ENCODE measurements at regions not wholly inside any gene's neighbourhood (a gene's known extent, or its start where the extent isn't known, plus 50 kb on each side); places are given as distances from the start of the nearest gene placed in this dataset.

DNA sequence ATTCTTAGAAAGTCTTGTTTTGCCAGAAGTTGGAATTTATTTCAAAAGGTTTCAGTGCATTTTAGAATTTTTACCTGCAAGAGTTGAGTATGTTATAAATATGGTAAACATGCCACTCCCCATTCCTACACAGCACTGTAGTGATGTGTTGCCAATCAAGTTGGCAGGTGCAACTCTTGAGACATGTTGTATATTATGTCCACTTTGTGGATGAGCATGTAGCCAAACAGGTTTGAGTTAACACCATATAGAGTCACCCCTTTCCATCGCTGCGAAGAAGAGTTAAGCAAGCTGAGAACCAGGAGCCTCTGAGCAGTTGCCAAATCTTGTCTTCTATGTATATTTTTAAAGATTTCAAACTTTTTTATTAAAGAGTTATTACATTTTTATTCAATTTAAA is 359.8 kb downstream of the LMO7 start:
- H3K9me3 ChIP-seq (ENCODE audit: control insufficient read depth, insufficient read depth, low read depth, low read length): no peaks in the 10 kb centered on the region
- ChIA-PET CTCF (no interaction called here), POLR2A (no interaction called here)
- no peaks in the 10 kb centered on the region for H3K36me3 ChIP-seq (ENCODE audit: control insufficient read depth, insufficient read depth, low read length)
- in situ Hi-C loops (cut with HindIII; ENCODE audit: low pct_unique_long_range_greater_than_20kb, low sequenced_read_pairs) (no loop called here), intact Hi-C loops (cut with micrococcal nuclease; ENCODE audit: unreplicated experiment) (no loop called here)
- ATAC-seq (no peak), DNase-seq (ENCODE audit: low read depth, low spot score) (no peak)
- no peaks in the 10 kb centered on the region for H3K4me1 ChIP-seq (ENCODE audit: control insufficient read depth, insufficient read depth, low read length)
- no peaks in the 10 kb centered on the region for H3K27me3 ChIP-seq (ENCODE audit: control insufficient read depth, insufficient read depth, low read length)
- no peak overlapping the region for H3K4me3 ChIP-seq (ENCODE audit: low read depth in 2 of 2, low read length in 2 of 2)
- H3K27ac ChIP-seq (ENCODE audit: low read length): no peak overlapping the region
- BruUV-seq (replicated peaks): no TSS peak
- no peak for TF ChIP-seq TCF7L2 (IDR thresholded peaks at IDR 0.05; ENCODE audit: low read depth, low read length)

DNA sequence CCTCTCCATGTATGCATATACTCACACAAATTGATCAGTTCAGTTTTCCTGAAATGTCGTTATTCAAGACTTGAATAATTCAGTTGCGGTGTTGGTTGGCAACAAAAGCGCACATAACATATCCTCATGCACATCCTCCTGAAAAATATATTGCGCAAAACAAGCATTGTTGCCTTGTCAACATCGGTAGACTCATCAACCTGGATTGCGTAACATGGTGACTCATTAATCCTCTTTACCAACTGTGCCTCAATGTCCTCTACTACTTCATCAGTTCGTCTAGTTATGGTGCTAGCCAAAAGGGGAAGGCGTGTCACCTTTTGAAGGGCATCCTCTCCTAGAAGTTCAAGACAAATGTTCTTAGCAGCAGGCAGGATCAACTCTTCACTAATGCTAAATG is 357.7 kb downstream of the LMO7 start:
- no peak for DNase-seq (ENCODE audit: low read depth, low spot score)
- no peak for TF ChIP-seq SIN3A (IDR thresholded peaks at IDR 0.05; ENCODE audit: borderline replicate concordance, insufficient read depth, low read depth, low read length)
- TF ChIP-seq TCF7L2 (IDR thresholded peaks at IDR 0.05; ENCODE audit: low read depth, low read length): no peak
- TF ChIP-seq, protein P1, sequence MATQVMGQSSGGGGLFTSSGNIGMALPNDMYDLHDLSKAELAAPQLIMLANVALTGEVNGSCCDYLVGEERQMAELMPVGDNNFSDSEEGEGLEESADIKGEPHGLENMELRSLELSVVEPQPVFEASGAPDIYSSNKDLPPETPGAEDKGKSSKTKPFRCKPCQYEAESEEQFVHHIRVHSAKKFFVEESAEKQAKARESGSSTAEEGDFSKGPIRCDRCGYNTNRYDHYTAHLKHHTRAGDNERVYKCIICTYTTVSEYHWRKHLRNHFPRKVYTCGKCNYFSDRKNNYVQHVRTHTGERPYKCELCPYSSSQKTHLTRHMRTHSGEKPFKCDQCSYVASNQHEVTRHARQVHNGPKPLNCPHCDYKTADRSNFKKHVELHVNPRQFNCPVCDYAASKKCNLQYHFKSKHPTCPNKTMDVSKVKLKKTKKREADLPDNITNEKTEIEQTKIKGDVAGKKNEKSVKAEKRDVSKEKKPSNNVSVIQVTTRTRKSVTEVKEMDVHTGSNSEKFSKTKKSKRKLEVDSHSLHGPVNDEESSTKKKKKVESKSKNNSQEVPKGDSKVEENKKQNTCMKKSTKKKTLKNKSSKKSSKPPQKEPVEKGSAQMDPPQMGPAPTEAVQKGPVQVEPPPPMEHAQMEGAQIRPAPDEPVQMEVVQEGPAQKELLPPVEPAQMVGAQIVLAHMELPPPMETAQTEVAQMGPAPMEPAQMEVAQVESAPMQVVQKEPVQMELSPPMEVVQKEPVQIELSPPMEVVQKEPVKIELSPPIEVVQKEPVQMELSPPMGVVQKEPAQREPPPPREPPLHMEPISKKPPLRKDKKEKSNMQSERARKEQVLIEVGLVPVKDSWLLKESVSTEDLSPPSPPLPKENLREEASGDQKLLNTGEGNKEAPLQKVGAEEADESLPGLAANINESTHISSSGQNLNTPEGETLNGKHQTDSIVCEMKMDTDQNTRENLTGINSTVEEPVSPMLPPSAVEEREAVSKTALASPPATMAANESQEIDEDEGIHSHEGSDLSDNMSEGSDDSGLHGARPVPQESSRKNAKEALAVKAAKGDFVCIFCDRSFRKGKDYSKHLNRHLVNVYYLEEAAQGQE (IDR thresholded peaks at IDR 0.05; ENCODE audit: insufficient read depth in 1 of 2, low read depth in 2 of 2, low read length in 1 of 2): no peak
- TF ChIP-seq POLR2AphosphoS5 (IDR thresholded peaks at IDR 0.05; ENCODE audit: low read depth, low read length): no peak
- TF ChIP-seq, protein P2, sequence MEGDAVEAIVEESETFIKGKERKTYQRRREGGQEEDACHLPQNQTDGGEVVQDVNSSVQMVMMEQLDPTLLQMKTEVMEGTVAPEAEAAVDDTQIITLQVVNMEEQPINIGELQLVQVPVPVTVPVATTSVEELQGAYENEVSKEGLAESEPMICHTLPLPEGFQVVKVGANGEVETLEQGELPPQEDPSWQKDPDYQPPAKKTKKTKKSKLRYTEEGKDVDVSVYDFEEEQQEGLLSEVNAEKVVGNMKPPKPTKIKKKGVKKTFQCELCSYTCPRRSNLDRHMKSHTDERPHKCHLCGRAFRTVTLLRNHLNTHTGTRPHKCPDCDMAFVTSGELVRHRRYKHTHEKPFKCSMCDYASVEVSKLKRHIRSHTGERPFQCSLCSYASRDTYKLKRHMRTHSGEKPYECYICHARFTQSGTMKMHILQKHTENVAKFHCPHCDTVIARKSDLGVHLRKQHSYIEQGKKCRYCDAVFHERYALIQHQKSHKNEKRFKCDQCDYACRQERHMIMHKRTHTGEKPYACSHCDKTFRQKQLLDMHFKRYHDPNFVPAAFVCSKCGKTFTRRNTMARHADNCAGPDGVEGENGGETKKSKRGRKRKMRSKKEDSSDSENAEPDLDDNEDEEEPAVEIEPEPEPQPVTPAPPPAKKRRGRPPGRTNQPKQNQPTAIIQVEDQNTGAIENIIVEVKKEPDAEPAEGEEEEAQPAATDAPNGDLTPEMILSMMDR (IDR thresholded peaks at IDR 0.05): no peak
- no peaks in the 10 kb centered on the region for H3K36me3 ChIP-seq (ENCODE audit: control insufficient read depth, insufficient read depth, low read length)
- intact Hi-C loops (cut with micrococcal nuclease; ENCODE audit: unreplicated experiment): no loop called here
- BruUV-seq (replicated peaks): no TSS peak
- ChIA-PET CTCF (no interaction called here), POLR2A (no interaction called here)
- no peak overlapping the region for H3K27ac ChIP-seq (ENCODE audit: low read length)
- H3K4me3 ChIP-seq (ENCODE audit: low read depth in 2 of 2, low read length in 2 of 2): no peak overlapping the region
- in situ Hi-C loops (cut with HindIII; ENCODE audit: low pct_unique_long_range_greater_than_20kb, low sequenced_read_pairs): no loop called here
- no peak for ATAC-seq
- H3K4me1 ChIP-seq (ENCODE audit: control insufficient read depth, insufficient read depth, low read length): no peaks in the 10 kb centered on the region
- H3K27me3 ChIP-seq (ENCODE audit: control insufficient read depth, insufficient read depth, low read length): no peaks in the 10 kb centered on the region
- H3K9me3 ChIP-seq (ENCODE audit: control insufficient read depth, insufficient read depth, low read depth, low read length): no peaks in the 10 kb centered on the region

DNA sequence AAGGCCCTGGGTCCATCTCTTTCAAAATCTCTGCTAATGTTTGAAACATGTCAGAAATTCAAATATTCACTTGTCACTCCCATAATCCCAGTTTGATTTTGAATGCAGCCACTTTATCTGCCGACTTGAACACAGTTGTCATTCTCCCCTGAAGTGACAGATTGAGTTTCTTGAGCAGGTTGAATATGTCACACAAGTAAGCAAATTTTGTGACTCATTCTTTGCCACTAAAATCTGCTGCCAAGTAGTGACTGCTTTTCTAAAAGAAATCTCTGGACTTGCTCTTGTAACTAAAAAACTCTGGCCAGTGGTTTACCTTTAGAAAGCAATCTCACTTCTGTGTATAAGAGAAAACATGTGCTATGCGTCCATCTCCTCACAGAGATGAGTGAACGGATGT is 357.1 kb downstream of the LMO7 start:
- Histone ChIP-seq H3K4me3 (ENCODE audit: low read depth in 2 of 2, low read length in 2 of 2) (no peak overlapping the region), H3K36me3 (ENCODE audit: control insufficient read depth, insufficient read depth, low read length) (no peaks in the 10 kb centered on the region), H3K27ac (ENCODE audit: low read length) (no peak overlapping the region), H3K27me3 (ENCODE audit: control insufficient read depth, insufficient read depth, low read length) (no peaks in the 10 kb centered on the region), H3K4me1 (ENCODE audit: control insufficient read depth, insufficient read depth, low read length) (no peaks in the 10 kb centered on the region), H3K9me3 (ENCODE audit: control insufficient read depth, insufficient read depth, low read depth, low read length) (no peaks in the 10 kb centered on the region)
- POLR2A ChIA-PET: no interaction called here
- CTCF ChIA-PET: no interaction called here
- no TSS peak for BruUV-seq (replicated peaks)
- intact Hi-C loops (cut with micrococcal nuclease; ENCODE audit: unreplicated experiment): no loop called here
- in situ Hi-C loops (cut with HindIII; ENCODE audit: low pct_unique_long_range_greater_than_20kb, low sequenced_read_pairs): no loop called here
- ATAC-seq: no peak
- DNase-seq (ENCODE audit: low read depth, low spot score): no peak
- TF ChIP-seq, protein P1 (IDR thresholded peaks at IDR 0.05; ENCODE audit: insufficient read depth in 1 of 2, low read depth in 2 of 2, low read length in 1 of 2): no peak
- TF ChIP-seq SIN3A (IDR thresholded peaks at IDR 0.05; ENCODE audit: borderline replicate concordance, insufficient read depth, low read depth, low read length) (no peak), POLR2AphosphoS5 (IDR thresholded peaks at IDR 0.05; ENCODE audit: low read depth, low read length) (no peak), TCF7L2 (IDR thresholded peaks at IDR 0.05; ENCODE audit: low read depth, low read length) (no peak)
- TF ChIP-seq, protein P2 (IDR thresholded peaks at IDR 0.05): no peak

Measured in Panc1 (cell line).